ENCODE measurements at regions not wholly inside any gene's neighbourhood (a gene's known extent, or its start where the extent isn't known, plus 50 kb on each side); places are given as distances from the start of the nearest gene placed in this dataset.

DNA sequence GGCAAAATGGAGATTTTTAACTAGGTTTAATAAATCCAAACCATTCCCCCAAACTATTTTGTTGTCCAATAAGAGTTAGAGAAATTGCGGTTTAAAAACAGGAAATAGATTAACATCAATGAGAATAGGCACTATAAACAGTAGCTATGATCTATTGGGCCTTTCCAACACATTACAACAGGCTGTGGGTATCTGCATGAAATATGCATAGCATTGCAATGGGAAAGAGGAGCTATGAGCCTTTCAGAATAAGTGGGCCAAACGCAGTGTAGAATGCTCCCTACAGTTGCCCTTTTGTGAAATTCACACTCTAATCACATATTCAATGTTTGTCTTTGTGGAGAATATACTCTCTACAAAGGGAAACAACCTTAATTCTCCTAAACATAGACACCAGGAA, 305.5 kb upstream of the PRMT6 start:
- intact Hi-C loops (cut with micrococcal nuclease; ENCODE audit: unreplicated experiment) = no loop called here
- ATAC-seq (no peak), DNase-seq (ENCODE audit: low read depth, low spot score) (no peak)
- no TSS peak for BruUV-seq (replicated peaks)
- Histone ChIP-seq H3K36me3 (ENCODE audit: control insufficient read depth, insufficient read depth, low read length) (no peaks in the 10 kb centered on the region), H3K4me1 (ENCODE audit: control insufficient read depth, insufficient read depth, low read length) (no peaks in the 10 kb centered on the region), H3K27me3 (ENCODE audit: control insufficient read depth, insufficient read depth, low read length) (no peaks in the 10 kb centered on the region), H3K27ac (ENCODE audit: low read length) (no peak overlapping the region), H3K4me3 (ENCODE audit: low read depth in 2 of 2, low read length in 2 of 2) (no peak overlapping the region), H3K9me3 (ENCODE audit: control insufficient read depth, insufficient read depth, low read depth, low read length) (no peaks in the 10 kb centered on the region)
- TF ChIP-seq SIN3A (IDR thresholded peaks at IDR 0.05; ENCODE audit: borderline replicate concordance, insufficient read depth, low read depth, low read length) (no peak), TCF7L2 (IDR thresholded peaks at IDR 0.05; ENCODE audit: low read depth, low read length) (no peak), POLR2AphosphoS5 (IDR thresholded peaks at IDR 0.05; ENCODE audit: low read depth, low read length) (no peak)
- TF ChIP-seq, protein P1, sequence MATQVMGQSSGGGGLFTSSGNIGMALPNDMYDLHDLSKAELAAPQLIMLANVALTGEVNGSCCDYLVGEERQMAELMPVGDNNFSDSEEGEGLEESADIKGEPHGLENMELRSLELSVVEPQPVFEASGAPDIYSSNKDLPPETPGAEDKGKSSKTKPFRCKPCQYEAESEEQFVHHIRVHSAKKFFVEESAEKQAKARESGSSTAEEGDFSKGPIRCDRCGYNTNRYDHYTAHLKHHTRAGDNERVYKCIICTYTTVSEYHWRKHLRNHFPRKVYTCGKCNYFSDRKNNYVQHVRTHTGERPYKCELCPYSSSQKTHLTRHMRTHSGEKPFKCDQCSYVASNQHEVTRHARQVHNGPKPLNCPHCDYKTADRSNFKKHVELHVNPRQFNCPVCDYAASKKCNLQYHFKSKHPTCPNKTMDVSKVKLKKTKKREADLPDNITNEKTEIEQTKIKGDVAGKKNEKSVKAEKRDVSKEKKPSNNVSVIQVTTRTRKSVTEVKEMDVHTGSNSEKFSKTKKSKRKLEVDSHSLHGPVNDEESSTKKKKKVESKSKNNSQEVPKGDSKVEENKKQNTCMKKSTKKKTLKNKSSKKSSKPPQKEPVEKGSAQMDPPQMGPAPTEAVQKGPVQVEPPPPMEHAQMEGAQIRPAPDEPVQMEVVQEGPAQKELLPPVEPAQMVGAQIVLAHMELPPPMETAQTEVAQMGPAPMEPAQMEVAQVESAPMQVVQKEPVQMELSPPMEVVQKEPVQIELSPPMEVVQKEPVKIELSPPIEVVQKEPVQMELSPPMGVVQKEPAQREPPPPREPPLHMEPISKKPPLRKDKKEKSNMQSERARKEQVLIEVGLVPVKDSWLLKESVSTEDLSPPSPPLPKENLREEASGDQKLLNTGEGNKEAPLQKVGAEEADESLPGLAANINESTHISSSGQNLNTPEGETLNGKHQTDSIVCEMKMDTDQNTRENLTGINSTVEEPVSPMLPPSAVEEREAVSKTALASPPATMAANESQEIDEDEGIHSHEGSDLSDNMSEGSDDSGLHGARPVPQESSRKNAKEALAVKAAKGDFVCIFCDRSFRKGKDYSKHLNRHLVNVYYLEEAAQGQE (IDR thresholded peaks at IDR 0.05; ENCODE audit: insufficient read depth in 1 of 2, low read depth in 2 of 2, low read length in 1 of 2) = no peak
- TF ChIP-seq, protein P2, sequence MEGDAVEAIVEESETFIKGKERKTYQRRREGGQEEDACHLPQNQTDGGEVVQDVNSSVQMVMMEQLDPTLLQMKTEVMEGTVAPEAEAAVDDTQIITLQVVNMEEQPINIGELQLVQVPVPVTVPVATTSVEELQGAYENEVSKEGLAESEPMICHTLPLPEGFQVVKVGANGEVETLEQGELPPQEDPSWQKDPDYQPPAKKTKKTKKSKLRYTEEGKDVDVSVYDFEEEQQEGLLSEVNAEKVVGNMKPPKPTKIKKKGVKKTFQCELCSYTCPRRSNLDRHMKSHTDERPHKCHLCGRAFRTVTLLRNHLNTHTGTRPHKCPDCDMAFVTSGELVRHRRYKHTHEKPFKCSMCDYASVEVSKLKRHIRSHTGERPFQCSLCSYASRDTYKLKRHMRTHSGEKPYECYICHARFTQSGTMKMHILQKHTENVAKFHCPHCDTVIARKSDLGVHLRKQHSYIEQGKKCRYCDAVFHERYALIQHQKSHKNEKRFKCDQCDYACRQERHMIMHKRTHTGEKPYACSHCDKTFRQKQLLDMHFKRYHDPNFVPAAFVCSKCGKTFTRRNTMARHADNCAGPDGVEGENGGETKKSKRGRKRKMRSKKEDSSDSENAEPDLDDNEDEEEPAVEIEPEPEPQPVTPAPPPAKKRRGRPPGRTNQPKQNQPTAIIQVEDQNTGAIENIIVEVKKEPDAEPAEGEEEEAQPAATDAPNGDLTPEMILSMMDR (IDR thresholded peaks at IDR 0.05) = no peak
- in situ Hi-C loops (cut with HindIII; ENCODE audit: low pct_unique_long_range_greater_than_20kb, low sequenced_read_pairs) = no loop called here
- ChIA-PET POLR2A (no interaction called here), CTCF (no interaction called here)

- intact Hi-C loops (cut with micrococcal nuclease; ENCODE audit: unreplicated experiment) = no loop called here
- no peak for ATAC-seq
- H3K4me1 ChIP-seq (ENCODE audit: control insufficient read depth, insufficient read depth, low read length) = no peaks in the 10 kb centered on the region
- TF ChIP-seq, protein P1 (IDR thresholded peaks at IDR 0.05; ENCODE audit: insufficient read depth in 1 of 2, low read depth in 2 of 2, low read length in 1 of 2) = no peak
- no peak for TF ChIP-seq POLR2AphosphoS5 (IDR thresholded peaks at IDR 0.05; ENCODE audit: low read depth, low read length)
- H3K9me3 ChIP-seq (ENCODE audit: control insufficient read depth, insufficient read depth, low read depth, low read length) = no peaks in the 10 kb centered on the region
- H3K27me3 ChIP-seq (ENCODE audit: control insufficient read depth, insufficient read depth, low read length) = no peaks in the 10 kb centered on the region
- in situ Hi-C loops (cut with HindIII; ENCODE audit: low pct_unique_long_range_greater_than_20kb, low sequenced_read_pairs) = no loop called here
- H3K36me3 ChIP-seq (ENCODE audit: control insufficient read depth, insufficient read depth, low read length) = no peaks in the 10 kb centered on the region
- DNase-seq (ENCODE audit: low read depth, low spot score) = no peak
- no peak overlapping the region for H3K27ac ChIP-seq (ENCODE audit: low read length)
- POLR2A ChIA-PET = no interaction called here
- no TSS peak for BruUV-seq (replicated peaks)
- CTCF ChIA-PET = no interaction called here
- no peak overlapping the region for H3K4me3 ChIP-seq (ENCODE audit: low read depth in 2 of 2, low read length in 2 of 2)
Measured at GRCh38 chr1:106753066-106753465, 303.4 kb upstream of the PRMT6 start.

Data from Panc1 (cell line).